Spleen (tissue), 11 donors: ENCODE measurements at regions not wholly inside any gene's neighbourhood (a gene's known extent, or its start where the extent isn't known, plus 50 kb on each side); places are given as distances from the start of the nearest gene placed in this dataset.

Experiments
- DNase-seq: peaks from one replicate; pipeline ENCODE4 v3.0.0-alpha.2; 2020
- H3K27ac ChIP-seq, 8 donors: fragments of 200-600 bp; sonication (generic) in 7 of 8; 1 replicate in 4 of 8; 2 replicates in 4 of 8; pipeline versions ENCODE4 v1.5.0 to v1.8.0; 2016 to 2021; ENCODE audit warnings: inconsistent platforms in 4 of 8, mild to moderate bottlenecking in 4 of 8, moderate library complexity in 1 of 8
- H3K27me3 ChIP-seq, 7 donors: fragments of 200-600 bp; sonication (generic) in 6 of 7; replicated peaks in 1 of 7; 1 replicate in 4 of 7; 2 replicates in 3 of 7; pipeline versions ENCODE4 v1.5.0 to v1.8.0; 2016 to 2021; ENCODE audit warnings: inconsistent platforms in 3 of 7, mild to moderate bottlenecking in 1 of 7
- H3K36me3 ChIP-seq, 6 donors: fragments of 200-600 bp; sonication (generic) in 5 of 6; 1 replicate in 4 of 6; 2 replicates in 2 of 6; pipeline versions ENCODE4 v1.5.0 to v1.8.0; 2016 to 2021; ENCODE audit warnings: inconsistent platforms in 2 of 6
- H3K4me1 ChIP-seq, 6 donors: fragments of 200-600 bp; sonication (generic) in 5 of 6; 1 replicate in 3 of 6; 2 replicates in 3 of 6; pipeline versions ENCODE4 v1.5.0 to v1.8.0; 2016 to 2021; ENCODE audit warnings: inconsistent platforms in 3 of 6
- H3K4me3 ChIP-seq, 8 donors: fragments of 200-600 bp; sonication (generic) in 7 of 8; 1 replicate in 4 of 8; 2 replicates in 4 of 8; pipeline versions ENCODE4 v1.5.0 to v1.8.0; 2016 to 2021; ENCODE audit warnings: inconsistent platforms in 4 of 8, mild to moderate bottlenecking in 4 of 8, moderate library complexity in 2 of 8
- H3K9me3 ChIP-seq, 8 donors: fragments of 200-600 bp; sonication (generic) in 7 of 8; 1 replicate in 4 of 8; 2 replicates in 4 of 8; pipeline versions ENCODE4 v1.5.0 to v1.8.0; 2016 to 2021; ENCODE audit warnings: inconsistent platforms in 4 of 8
- CTCF ChIP-seq, 11 experiments: fragments of 200-600 bp in 7 of 11; fragments of 450-650 bp in 4 of 11; sonication (generic) in 4 of 11; IDR thresholded peaks in 8 of 11; conservative IDR thresholded peaks in 3 of 11; 1 replicate in 7 of 11; 2 replicates in 4 of 11; pipeline versions ENCODE4 v1.4.0 to v1.8.0; 2016 to 2021; ENCODE audit warnings: antibody characterized with exemption in 11 of 11, inconsistent platforms in 4 of 11, mild to moderate bottlenecking in 1 of 11
- POLR2A ChIP-seq, 3 donors: fragments of 450-650 bp; IDR thresholded peaks; one replicate each; pipeline ENCODE4 v1.5.1; 2017; ENCODE audit warnings: antibody characterized with exemption in 3 of 3, mild to moderate bottlenecking in 1 of 3
- POLR2AphosphoS5 ChIP-seq, 3 donors: sonication (generic); formaldehyde crosslinking; IDR thresholded peaks; one replicate each; pipeline ENCODE4 v1.5.1; 2017; ENCODE audit warnings: antibody characterized with exemption in 3 of 3
- WGBS, 5 donors: extraction: QIAGEN DNeasy Blood & Tissue Kit in 3 of 5; methylation state at CpG; one replicate each; pipeline versions ENCODE4 v1.1.5 to v1.1.7; 2013 to 2018; 5-methylcytosine and 5-hydroxymethylcytosine counted together
- intact Hi-C: fragments of 100-400 bp; cut with DNase I; formaldehyde crosslinking; loops from one replicate; pipeline ENCODE4 v1.15.0; 2023; ENCODE audit warnings: low total_unique reads
- donor health status: healthy with polysubstance abuse.
- donor health status: DM: no; HTN: no; CAD: no; lungs with moderate emphysema.
- donor health status: DM: no; HTN: no; CAD: no.
- donor health status: Bipolar disorder and iron deficiency.
- donor health status: healthy.
- donor health status: DM: no; HTN: no; CAD: no.
- donor health status: DM: yes; HTN: yes; CAD: no.

- H3K27ac ChIP-seq = no peak overlapping the region
- H3K36me3 ChIP-seq = no peaks in the 10 kb centered on the region
- 79 to 86% (median 83%) methylated on average over 1 of the region's 1 CpG for WGBS, 5 donors
- no peak for DNase-seq
- intact Hi-C loops = no loop called here
- no peak for TF ChIP-seq POLR2A (IDR thresholded peaks at IDR 0.05)
- TF ChIP-seq CTCF (IDR thresholded peaks at IDR 0.05 in 8 of 11, conservative IDR thresholded peaks at IDR 0.05 in 3 of 11) = no peak
- TF ChIP-seq POLR2AphosphoS5 (IDR thresholded peaks at IDR 0.05) = no peak
- no peaks in the 10 kb centered on the region for H3K4me1 ChIP-seq
- H3K9me3 ChIP-seq = no peaks in the 10 kb centered on the region
- no peaks in the 10 kb centered on the region for H3K27me3 ChIP-seq
- no peak overlapping the region for H3K4me3 ChIP-seq
These were observed 777.8 kb upstream of the ACO1 start for GRCh38 chr9:31606678-31607077.

- Histone ChIP-seq H3K9me3 (no peaks in the 10 kb centered on the region), H3K4me3 (no peak overlapping the region), H3K27ac (no peak overlapping the region), H3K27me3 (no peaks in the 10 kb centered on the region), H3K4me1 (no peaks in the 10 kb centered on the region), H3K36me3 (no peaks in the 10 kb centered on the region)
- DNase-seq = no peak
- intact Hi-C loops = no loop called here
- TF ChIP-seq POLR2AphosphoS5 (IDR thresholded peaks at IDR 0.05) (no peak), CTCF (IDR thresholded peaks at IDR 0.05 in 8 of 11, conservative IDR thresholded peaks at IDR 0.05 in 3 of 11) (no peak), POLR2A (IDR thresholded peaks at IDR 0.05) (no peak)
These were observed 776.0 kb upstream of the ACO1 start for GRCh38 chr9:31608416-31608815.

- Histone ChIP-seq H3K36me3 (no peaks in the 10 kb centered on the region), H3K4me1 (no peaks in the 10 kb centered on the region), H3K9me3 (no peaks in the 10 kb centered on the region), H3K27ac (no peak overlapping the region), H3K4me3 (no peak overlapping the region), H3K27me3 (no peaks in the 10 kb centered on the region)
- no peak for TF ChIP-seq CTCF (IDR thresholded peaks at IDR 0.05 in 8 of 11, conservative IDR thresholded peaks at IDR 0.05 in 3 of 11)
- no peak for TF ChIP-seq POLR2AphosphoS5 (IDR thresholded peaks at IDR 0.05)
- TF ChIP-seq POLR2A (IDR thresholded peaks at IDR 0.05) = no peak
- no peak for DNase-seq
- WGBS, 5 donors = 72 to 83% (median 80%) methylated on average over 1 of the region's 1 CpG
- intact Hi-C loops = no loop called here
These were observed 775.6 kb upstream of the ACO1 start for GRCh38 chr9:31608881-31609280.

- H3K9me3 ChIP-seq = no peaks in the 10 kb centered on the region
- no peak for DNase-seq
- no peak overlapping the region for H3K4me3 ChIP-seq
- H3K4me1 ChIP-seq = no peaks in the 10 kb centered on the region
- 79 to 97% (median 88%) methylated on average over 3 of the region's 3 CpGs for WGBS, 5 donors
- TF ChIP-seq POLR2AphosphoS5 (IDR thresholded peaks at IDR 0.05) (no peak), POLR2A (IDR thresholded peaks at IDR 0.05) (no peak), CTCF (IDR thresholded peaks at IDR 0.05 in 8 of 11, conservative IDR thresholded peaks at IDR 0.05 in 3 of 11) (no peak)
- H3K36me3 ChIP-seq = no peaks in the 10 kb centered on the region
- H3K27ac ChIP-seq = no peak overlapping the region
- no peaks in the 10 kb centered on the region for H3K27me3 ChIP-seq
- intact Hi-C loops = no loop called here
These were observed 772.0 kb upstream of the ACO1 start for GRCh38 chr9:31612336-31613030.
